Endothelial cell of umbilical vein (primary cell): ENCODE measurements at regions not wholly inside any gene's neighbourhood (a gene's known extent, or its start where the extent isn't known, plus 50 kb on each side); places are given as distances from the start of the nearest gene placed in this dataset.

Experiments used
- CTCF ChIP-seq, 2 donors: IDR thresholded peaks; 1 replicate in 1 of 2; 2 replicates in 1 of 2; pipeline ENCODE4 v1.5.1; 2011; ENCODE audit warnings: low read length in 2 of 2, mild to moderate bottlenecking in 2 of 2, moderate library complexity in 2 of 2, control low read depth in 1 of 2, inconsistent platforms in 1 of 2, low read depth in 1 of 2; ENCODE audit not compliant: insufficient read depth in 1 of 2; ENCODE audit errors: extremely low read depth in 1 of 2
- EZH2 ChIP-seq: IDR thresholded peaks from 2 replicates; pipeline ENCODE4 v1.6.1; 2012; ENCODE audit warnings: borderline replicate concordance, low read depth, mild to moderate bottlenecking, moderate library complexity, low read length, inconsistent platforms; ENCODE audit not compliant: severe bottlenecking
- JUN ChIP-seq: IDR thresholded peaks from 2 replicates; pipeline ENCODE4 v1.6.1; 2011; ENCODE audit warnings: borderline replicate concordance, low read depth; ENCODE audit not compliant: insufficient read length, insufficient read depth
- MAX ChIP-seq: IDR thresholded peaks from 2 replicates; pipeline ENCODE4 v1.6.1; 2011; ENCODE audit not compliant: insufficient read depth, insufficient read length
- POLR2A ChIP-seq: IDR thresholded peaks from 2 replicates; pipeline ENCODE4 v1.6.1; 2012; ENCODE audit warnings: low read depth, mild to moderate bottlenecking, control low read depth, low read length
- POLR2AphosphoS5 ChIP-seq: IDR thresholded peaks from 2 replicates; pipeline ENCODE4 v1.6.1; 2012; ENCODE audit warnings: low read depth, mild to moderate bottlenecking, control low read depth, low read length, moderate library complexity; ENCODE audit not compliant: insufficient read depth

- TF ChIP-seq CTCF (IDR thresholded peaks at IDR 0.05; ENCODE audit: extremely low read depth in 1 of 2, insufficient read depth in 1 of 2, low read depth in 1 of 2, low read length in 2 of 2) = no peak
- TF ChIP-seq EZH2 = no peak
- no peak for TF ChIP-seq POLR2A
- no peak for TF ChIP-seq JUN
- TF ChIP-seq POLR2AphosphoS5 = no peak
- TF ChIP-seq MAX = no peak
Observed at GRCh38 chr22:26974034-26974433, 316.6 kb downstream of the MIAT start.
